ENCODE measurements at regions not wholly inside any gene's neighbourhood (a gene's known extent, or its start where the extent isn't known, plus 50 kb on each side); places are given as distances from the start of the nearest gene placed in this dataset.

- DNase-seq (ENCODE audit: low read depth): no peak
- TF ChIP-seq, protein P1, sequence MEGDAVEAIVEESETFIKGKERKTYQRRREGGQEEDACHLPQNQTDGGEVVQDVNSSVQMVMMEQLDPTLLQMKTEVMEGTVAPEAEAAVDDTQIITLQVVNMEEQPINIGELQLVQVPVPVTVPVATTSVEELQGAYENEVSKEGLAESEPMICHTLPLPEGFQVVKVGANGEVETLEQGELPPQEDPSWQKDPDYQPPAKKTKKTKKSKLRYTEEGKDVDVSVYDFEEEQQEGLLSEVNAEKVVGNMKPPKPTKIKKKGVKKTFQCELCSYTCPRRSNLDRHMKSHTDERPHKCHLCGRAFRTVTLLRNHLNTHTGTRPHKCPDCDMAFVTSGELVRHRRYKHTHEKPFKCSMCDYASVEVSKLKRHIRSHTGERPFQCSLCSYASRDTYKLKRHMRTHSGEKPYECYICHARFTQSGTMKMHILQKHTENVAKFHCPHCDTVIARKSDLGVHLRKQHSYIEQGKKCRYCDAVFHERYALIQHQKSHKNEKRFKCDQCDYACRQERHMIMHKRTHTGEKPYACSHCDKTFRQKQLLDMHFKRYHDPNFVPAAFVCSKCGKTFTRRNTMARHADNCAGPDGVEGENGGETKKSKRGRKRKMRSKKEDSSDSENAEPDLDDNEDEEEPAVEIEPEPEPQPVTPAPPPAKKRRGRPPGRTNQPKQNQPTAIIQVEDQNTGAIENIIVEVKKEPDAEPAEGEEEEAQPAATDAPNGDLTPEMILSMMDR (conservative IDR thresholded peaks at IDR 0.05; ENCODE audit: control insufficient read depth, insufficient read depth, low read depth, low read length): no peak
- H3K4me3 ChIP-seq (ENCODE audit: control insufficient read depth, low read depth, low read length): no peak overlapping the region
These were observed 187.1 kb upstream of the CEP162 start for GRCh38 chr6:84414531-84414930.

GRCh38 chr6:84411060-84411629 lies 183.7 kb upstream of the CEP162 start:
- TF ChIP-seq, protein P1 (conservative IDR thresholded peaks at IDR 0.05; ENCODE audit: control insufficient read depth, insufficient read depth, low read depth, low read length): no peak
- peak; percentile 86 for DNase-seq (ENCODE audit: low read depth)
- no peak overlapping the region for H3K4me3 ChIP-seq (ENCODE audit: control insufficient read depth, low read depth, low read length)

DNA sequence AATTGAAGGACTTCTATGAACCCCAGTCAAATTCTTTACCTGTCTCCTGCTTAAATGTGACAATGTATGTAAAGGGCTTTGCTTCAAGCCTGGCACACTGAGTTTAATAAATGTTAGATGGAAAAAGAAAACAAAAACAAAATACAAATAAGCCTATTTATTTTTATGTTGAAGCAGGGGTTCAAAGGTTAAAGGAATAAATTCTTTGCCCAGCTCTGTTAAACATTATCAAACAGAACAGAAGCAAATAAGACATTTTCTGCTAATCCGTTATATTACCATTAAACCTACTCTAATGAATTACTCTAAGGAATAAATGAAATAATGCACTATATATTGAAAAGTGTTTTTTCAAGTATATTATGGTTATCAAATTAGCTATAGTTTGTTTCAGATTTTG lies 182.5 kb upstream of the CEP162 start:
- H3K4me3 ChIP-seq (ENCODE audit: control insufficient read depth, low read depth, low read length): no peak overlapping the region
- DNase-seq (ENCODE audit: low read depth): no peak
- TF ChIP-seq, protein P1 (conservative IDR thresholded peaks at IDR 0.05; ENCODE audit: control insufficient read depth, insufficient read depth, low read depth, low read length): no peak

GRCh38 chr6:84408028-84408427 lies 180.6 kb upstream of the CEP162 start:
- H3K4me3 ChIP-seq (ENCODE audit: control insufficient read depth, low read depth, low read length): no peak overlapping the region
- TF ChIP-seq, protein P1 (conservative IDR thresholded peaks at IDR 0.05; ENCODE audit: control insufficient read depth, insufficient read depth, low read depth, low read length): no peak
- DNase-seq (ENCODE audit: low read depth): peak; percentile 37

DNA sequence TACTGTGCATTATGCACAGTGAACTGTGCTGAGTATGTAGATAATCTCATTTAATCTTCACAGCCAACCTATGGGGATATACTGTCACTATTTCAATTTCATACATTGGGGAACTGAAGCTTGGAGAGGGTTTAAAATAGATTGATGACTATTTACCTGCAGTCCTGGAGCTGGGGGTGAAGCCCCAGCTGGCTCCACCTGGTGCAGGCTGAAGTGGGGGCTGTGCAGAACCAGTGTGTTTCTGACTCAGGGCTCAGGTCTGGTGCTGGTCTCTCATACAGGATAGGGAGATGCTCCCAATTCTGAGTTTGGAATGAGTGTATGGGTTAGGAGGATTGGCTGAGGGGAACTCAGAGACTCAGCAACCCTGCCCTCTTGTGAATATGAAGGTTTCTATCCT lies 176.1 kb upstream of the CEP162 start:
- no peak overlapping the region for H3K4me3 ChIP-seq (ENCODE audit: control insufficient read depth, low read depth, low read length)
- TF ChIP-seq, protein P1 (conservative IDR thresholded peaks at IDR 0.05; ENCODE audit: control insufficient read depth, insufficient read depth, low read depth, low read length): no peak
- DNase-seq (ENCODE audit: low read depth): no peak

DNA sequence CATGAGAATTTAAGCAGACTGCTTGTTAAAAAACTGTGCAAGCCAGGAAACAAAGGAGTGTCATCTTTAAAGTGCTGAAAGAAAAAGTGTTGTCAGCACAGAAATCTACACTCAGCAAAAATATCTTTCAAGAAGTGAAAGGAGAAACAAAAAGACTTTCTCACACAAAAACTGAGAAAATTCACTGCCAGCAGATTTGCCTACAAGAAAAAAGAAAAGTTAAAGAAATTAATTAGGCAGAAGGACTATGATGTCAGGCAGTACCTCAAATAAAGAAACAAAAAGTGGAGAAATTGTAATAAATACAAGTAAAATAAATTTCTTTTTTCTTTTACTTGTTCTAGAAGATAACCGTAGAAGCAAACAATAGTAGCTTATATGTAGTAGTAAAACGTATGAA lies 171.6 kb upstream of the CEP162 start:
- TF ChIP-seq, protein P1 (conservative IDR thresholded peaks at IDR 0.05; ENCODE audit: control insufficient read depth, insufficient read depth, low read depth, low read length): no peak
- H3K4me3 ChIP-seq (ENCODE audit: control insufficient read depth, low read depth, low read length): no peak overlapping the region
- DNase-seq (ENCODE audit: low read depth): no peak

GRCh38 chr6:84392261-84392660 lies 164.8 kb upstream of the CEP162 start:
- TF ChIP-seq, protein P1 (conservative IDR thresholded peaks at IDR 0.05; ENCODE audit: control insufficient read depth, insufficient read depth, low read depth, low read length): no peak
- no peak overlapping the region for H3K4me3 ChIP-seq (ENCODE audit: control insufficient read depth, low read depth, low read length)
- peak; percentile 34 for DNase-seq (ENCODE audit: low read depth)

Data from fibroblast of mammary gland (primary cell).